ENCODE measurements at regions not wholly inside any gene's neighbourhood (a gene's known extent, or its start where the extent isn't known, plus 50 kb on each side); places are given as distances from the start of the nearest gene placed in this dataset.

- Histone ChIP-seq H3K27me3 (ENCODE audit: insufficient read depth, low read depth) (no peaks in the 10 kb centered on the region), H3K4me3 (IDR thresholded peaks at IDR 0.05; ENCODE audit: insufficient read depth, low read depth, low read length) (no peak overlapping the region), H3K79me2 (ENCODE audit: insufficient read depth, low read depth) (no peaks in the 10 kb centered on the region), H3K9ac (no peak overlapping the region), H4K20me1 (ENCODE audit: insufficient read depth) (no peaks in the 10 kb centered on the region), H3K36me3 (ENCODE audit: insufficient read depth) (no peaks in the 10 kb centered on the region), H3K4me2 (no peak overlapping the region), H3K27ac (no peak overlapping the region), H2AFZ (ENCODE audit: low read depth) (no peak overlapping the region), H3K4me1 (ENCODE audit: low read depth, poor library complexity, severe bottlenecking) (no peaks in the 10 kb centered on the region)
- no peak for TF ChIP-seq CTCF (conservative IDR thresholded peaks at IDR 0.05; ENCODE audit: low read depth, low read length)
Observed at GRCh38 chr10:27622596-27622995, 118.5 kb downstream of the RAB18 start.

Data from KMS-11 (cell line).